Stimulated activated CD4-positive, alpha-beta T cell treated with anti-CD3 and anti-CD28 coated beads, TNF-alpha, amount 100 ng/mL, for 4 hours (primary cell): ENCODE measurements at regions not wholly inside any gene's neighbourhood (a gene's known extent, or its start where the extent isn't known, plus 50 kb on each side); places are given as distances from the start of the nearest gene placed in this dataset.
"Not testable (repeated sequence)": the region's sequence is repeated elsewhere in the genome, so short reads cannot be mapped to it uniquely, and the experiment has no call there.

ENCODE experiments used
- DNase-seq, 3 experiments: peaks; one replicate each; pipeline ENCODE4 v3.0.0-alpha.2; 2020; ENCODE audit warnings: low read depth in 3 of 3

DNA sequence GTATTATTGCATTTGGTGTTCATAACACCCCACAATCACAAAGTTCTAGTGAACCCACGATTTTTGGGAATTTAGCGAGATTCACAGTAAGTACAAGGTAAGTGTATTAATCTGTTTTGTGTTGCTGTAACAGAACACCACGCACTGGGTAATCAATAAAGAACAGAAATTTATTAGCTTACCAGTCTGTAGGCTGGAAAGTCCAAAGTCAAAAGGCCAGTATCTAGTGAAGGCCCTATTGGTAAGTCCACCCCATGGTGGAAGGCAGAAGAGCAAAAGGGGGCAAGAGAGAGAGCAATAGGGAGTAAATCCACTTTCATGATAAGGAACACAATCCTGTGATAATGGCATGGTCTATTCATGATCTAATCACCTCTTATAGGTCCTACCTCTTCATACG, 190.3 kb upstream of the KCNMB2 start:
- no peak for DNase-seq

DNA sequence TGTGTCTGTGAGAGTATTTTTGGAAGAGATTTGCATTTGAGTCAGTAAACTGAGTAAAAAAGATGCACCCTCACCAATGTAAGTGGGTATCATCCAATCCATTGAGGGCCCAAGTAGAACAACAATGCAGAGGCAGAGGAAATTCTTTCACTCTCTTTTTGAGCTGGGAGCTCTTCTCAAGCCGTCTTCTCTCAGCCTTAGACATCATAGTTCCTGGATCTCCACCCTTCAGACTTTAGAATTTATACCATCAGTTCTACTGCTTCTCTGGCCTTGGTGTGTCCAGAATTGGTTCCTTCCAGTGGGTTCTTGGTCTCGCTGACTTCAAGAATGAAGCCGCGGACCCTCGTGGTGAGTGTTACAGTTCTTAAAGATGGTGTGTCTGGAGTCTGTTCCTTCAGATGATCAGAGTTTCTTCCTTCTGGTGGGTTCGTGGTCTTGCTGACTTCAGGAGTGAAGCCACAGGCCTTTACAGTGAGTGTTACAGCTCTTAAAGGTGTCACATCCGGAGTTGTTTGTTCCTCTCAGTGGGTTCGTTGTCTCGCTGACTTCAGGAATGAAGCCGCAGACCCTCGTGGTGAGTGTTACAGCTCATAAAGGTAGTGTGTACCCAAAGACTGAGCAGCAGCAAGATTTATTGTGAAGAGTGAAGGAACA, 187.5 kb upstream of the KCNMB2 start:
- not testable (repeated sequence) for DNase-seq

GRCh38 chr3:178349218-178349596, 187.0 kb upstream of the KCNMB2 start:
- DNase-seq = not testable (repeated sequence)

GRCh38 chr3:178350763-178351162, 185.5 kb upstream of the KCNMB2 start:
- DNase-seq = no peak

DNA sequence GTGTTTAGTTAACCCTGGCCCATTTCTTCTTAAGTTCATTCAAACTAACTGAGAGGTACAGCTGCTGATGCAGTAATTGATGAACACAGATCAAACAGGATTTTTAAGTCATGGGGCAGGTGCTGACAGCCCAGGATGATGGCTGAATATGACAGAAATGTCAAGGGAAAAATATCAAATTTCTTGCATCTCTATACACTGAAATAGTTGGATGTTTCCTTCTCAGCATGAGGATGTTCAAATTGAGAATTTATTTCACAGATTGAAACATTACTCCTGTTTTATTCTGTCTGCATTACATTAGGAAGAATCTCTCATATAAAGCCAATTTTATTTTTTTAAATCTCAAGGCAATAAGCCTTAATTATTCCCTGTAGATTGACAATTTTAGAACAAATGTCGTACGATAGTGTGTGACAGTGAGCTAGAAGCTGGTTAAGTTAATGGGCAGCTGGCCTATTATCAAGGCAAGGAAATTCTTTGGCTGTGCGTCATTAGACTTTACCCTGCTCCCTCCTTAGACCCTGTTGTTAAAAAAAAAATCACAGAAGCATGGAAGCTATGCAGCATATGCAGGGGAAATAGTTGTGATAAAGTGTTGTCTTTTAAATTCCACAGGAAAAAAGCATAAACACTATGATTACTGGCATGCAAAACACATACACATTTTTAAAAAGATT, 183.8 kb upstream of the KCNMB2 start:
- no peak for DNase-seq

GRCh38 chr3:178353006-178353694, 183.1 kb upstream of the KCNMB2 start:
- DNase-seq = no peak

GRCh38 chr3:178359728-178360127, 176.5 kb upstream of the KCNMB2 start:
- no peak for DNase-seq

DNA sequence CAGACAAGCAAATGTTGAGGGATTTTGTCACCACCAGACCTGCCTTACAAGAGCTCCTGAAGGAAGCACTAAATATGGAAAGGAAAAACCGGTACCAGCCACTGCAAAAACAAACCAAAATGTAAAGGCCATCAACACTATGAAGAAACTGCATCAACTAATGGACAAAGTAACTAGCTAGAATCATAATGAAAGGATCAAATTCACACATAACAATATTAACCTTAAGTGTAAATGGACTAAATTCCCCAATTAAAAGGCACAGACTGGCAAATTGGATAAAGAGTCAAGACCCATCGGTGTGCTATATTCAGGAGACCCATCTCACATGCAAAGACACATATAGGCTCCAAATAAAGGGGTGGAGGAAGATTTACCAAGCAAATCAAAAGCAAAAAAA, 173.2 kb upstream of the KCNMB2 start:
- not testable (repeated sequence) for DNase-seq

GRCh38 chr3:178367817-178368617, 168.2 kb upstream of the KCNMB2 start:
- no peak for DNase-seq

DNA sequence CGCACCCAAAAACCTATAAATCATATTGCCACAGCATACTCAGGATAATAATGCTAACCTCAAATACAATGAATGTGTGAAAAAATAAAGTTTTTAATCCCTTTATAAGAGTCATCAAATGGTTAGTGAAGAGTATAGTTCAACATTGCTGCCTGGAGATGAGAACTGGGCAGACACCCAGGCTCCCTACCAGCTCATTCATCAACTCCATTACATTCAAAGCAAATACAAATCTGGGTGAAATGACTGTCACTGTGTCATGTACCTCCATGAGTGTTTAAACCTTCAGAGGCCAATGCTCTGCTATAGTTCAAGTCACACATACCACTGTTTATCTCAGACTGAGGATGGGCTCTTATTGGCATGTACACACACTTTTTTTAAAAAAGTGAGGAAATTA, 167.2 kb upstream of the KCNMB2 start:
- DNase-seq = no peak

DNA sequence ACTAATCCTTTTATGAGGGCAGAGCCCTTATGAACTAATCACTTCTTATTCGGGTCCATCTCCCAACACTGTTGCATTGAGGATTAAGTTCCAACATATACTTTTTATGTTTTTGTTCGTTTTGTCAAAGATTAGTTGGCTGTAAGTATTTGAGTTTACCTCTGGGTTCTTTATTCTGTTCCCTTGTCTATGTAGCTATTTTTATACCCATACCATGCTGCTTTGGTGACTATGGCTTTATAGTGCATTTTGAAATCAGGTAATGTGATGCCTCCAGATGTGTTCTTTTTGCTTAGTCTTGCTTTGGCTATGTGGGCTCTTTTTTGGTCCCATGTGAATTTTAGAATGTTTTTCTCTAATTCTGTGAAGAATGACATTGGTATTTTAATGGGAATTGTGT, 166.4 kb upstream of the KCNMB2 start:
- DNase-seq = no peak

- no peak for DNase-seq
Measured at GRCh38 chr3:178370387-178370786, 165.8 kb upstream of the KCNMB2 start.

DNA sequence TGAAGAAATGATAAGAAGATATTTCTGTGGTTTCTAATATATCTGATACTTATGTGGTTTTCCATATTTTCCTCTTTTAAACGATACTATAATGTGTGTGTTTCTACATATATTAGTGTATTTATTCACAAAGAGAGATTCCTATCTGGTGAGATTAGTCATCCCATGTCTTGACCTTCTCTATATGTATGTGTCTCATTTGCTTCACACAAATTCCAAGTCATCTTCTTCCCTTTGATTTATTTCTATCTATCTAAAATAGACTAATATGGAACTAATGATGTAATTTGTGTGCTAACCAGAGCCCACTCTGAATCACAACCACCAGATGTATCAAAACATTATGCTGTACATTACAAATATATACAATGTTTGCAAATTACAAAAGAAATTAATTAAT, 154.7 kb upstream of the KCNMB2 start:
- DNase-seq = no peak

GRCh38 chr3:178381971-178382448, 154.2 kb upstream of the KCNMB2 start:
- no peak for DNase-seq

- no peak for DNase-seq
Measured at GRCh38 chr3:178382449-178383061, 153.7 kb upstream of the KCNMB2 start.

- DNase-seq = no peak
Measured at GRCh38 chr3:178384321-178385230, 151.7 kb upstream of the KCNMB2 start.

GRCh38 chr3:178385280-178385952, 150.8 kb upstream of the KCNMB2 start:
- no peak for DNase-seq

DNA sequence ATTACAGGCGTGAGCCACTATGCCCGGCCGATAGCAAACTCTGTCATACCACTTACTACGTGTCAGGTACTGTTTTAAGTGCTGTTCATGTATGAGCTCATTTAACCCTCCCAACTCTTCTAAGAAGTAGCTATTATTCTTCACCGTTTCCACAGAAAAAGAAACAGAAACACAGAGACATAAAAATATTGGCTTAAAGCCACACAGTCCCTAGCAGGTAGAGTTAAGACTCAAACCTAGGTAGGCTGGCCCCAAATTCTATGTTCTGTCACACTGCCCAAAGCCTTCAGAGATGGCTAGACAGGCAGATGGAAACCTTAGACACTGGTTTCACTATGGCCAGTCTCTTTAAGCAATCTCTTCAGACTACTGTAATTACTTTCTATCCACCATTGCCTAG, 149.8 kb upstream of the KCNMB2 start:
- DNase-seq = no peak

- DNase-seq = no peak
Measured at GRCh38 chr3:178386880-178387279, 149.4 kb upstream of the KCNMB2 start.

DNA sequence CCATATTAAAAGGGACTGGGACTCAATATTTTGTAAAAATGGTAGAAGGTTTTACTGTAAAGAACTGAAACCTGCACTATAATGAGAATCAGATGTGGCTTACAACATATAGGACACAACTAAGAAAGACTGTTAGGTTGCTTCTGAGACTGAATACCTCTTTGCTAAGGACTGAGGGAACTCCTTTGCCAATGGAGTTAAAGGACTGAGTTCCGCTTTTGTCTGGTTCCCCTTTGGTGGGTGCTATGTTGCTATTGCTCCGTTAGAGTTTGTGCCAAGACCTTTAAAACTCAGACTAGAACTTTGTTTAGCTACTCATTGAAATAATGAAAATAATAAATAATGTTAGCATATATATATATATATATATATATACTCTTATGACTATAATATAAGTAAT, 147.8 kb upstream of the KCNMB2 start:
- DNase-seq = no peak
